CD4-positive, alpha-beta T cell treated with Interleukin-6 for 4 hours (primary cell): ENCODE measurements at regions not wholly inside any gene's neighbourhood (a gene's known extent, or its start where the extent isn't known, plus 50 kb on each side); places are given as distances from the start of the nearest gene placed in this dataset.

Source experiments
- DNase-seq: peaks from one replicate; pipeline ENCODE4 v3.0.0-alpha.2; 2020; ENCODE audit warnings: mixed read lengths

GRCh38 chr3:82938821-82939328, 1177.4 kb upstream of the GBE1 start:
- no peak for DNase-seq

GRCh38 chr3:82927309-82928253, 1166.1 kb upstream of the GBE1 start:
- DNase-seq = no peak

- DNase-seq = no peak
Observed at GRCh38 chr3:82891028-82891427, 1129.6 kb upstream of the GBE1 start.

GRCh38 chr3:82883072-82883471, 1121.6 kb upstream of the GBE1 start:
- no peak for DNase-seq

GRCh38 chr3:82875401-82875800, 1114.0 kb upstream of the GBE1 start:
- no peak for DNase-seq

GRCh38 chr3:82839871-82840270, 1078.4 kb upstream of the GBE1 start:
- DNase-seq = no peak

- DNase-seq = no peak
Observed at GRCh38 chr3:82834098-82834497, 1072.7 kb upstream of the GBE1 start.

GRCh38 chr3:82824491-82824890, 1063.0 kb upstream of the GBE1 start:
- no peak for DNase-seq

- DNase-seq = no peak
Observed at GRCh38 chr3:82816086-82816485, 1054.6 kb upstream of the GBE1 start.

GRCh38 chr3:82815417-82816058, 1054.1 kb upstream of the GBE1 start:
- DNase-seq = no peak

GRCh38 chr3:82814660-82815059, 1053.2 kb upstream of the GBE1 start:
- no peak for DNase-seq

GRCh38 chr3:82807781-82808180, 1046.3 kb upstream of the GBE1 start:
- DNase-seq = no peak

- no peak for DNase-seq
Observed at GRCh38 chr3:82802501-82802900, 1041.1 kb upstream of the GBE1 start.

GRCh38 chr3:82800248-82800647, 1038.8 kb upstream of the GBE1 start:
- DNase-seq = no peak

GRCh38 chr3:82796765-82797164, 1035.3 kb upstream of the GBE1 start:
- DNase-seq = no peak

GRCh38 chr3:82791241-82791640, 1029.8 kb upstream of the GBE1 start:
- no peak for DNase-seq

- DNase-seq = no peak
Observed at GRCh38 chr3:82790307-82791097, 1029.1 kb upstream of the GBE1 start.

GRCh38 chr3:82783194-82783593, 1021.7 kb upstream of the GBE1 start:
- no peak for DNase-seq

- DNase-seq = no peak
Observed at GRCh38 chr3:82773207-82773606, 1011.8 kb upstream of the GBE1 start.

- no peak for DNase-seq
Observed at GRCh38 chr3:82764521-82764920, 1003.1 kb upstream of the GBE1 start.

GRCh38 chr3:82761858-82762257, 1000.4 kb upstream of the GBE1 start:
- no peak for DNase-seq

GRCh38 chr3:82745544-82745943, 984.1 kb upstream of the GBE1 start:
- no peak for DNase-seq

- DNase-seq = no peak
Observed at GRCh38 chr3:82743196-82743595, 981.8 kb upstream of the GBE1 start.
